H9 (cell line): ENCODE measurements at regions not wholly inside any gene's neighbourhood (a gene's known extent, or its start where the extent isn't known, plus 50 kb on each side); places are given as distances from the start of the nearest gene placed in this dataset.

ENCODE experiments used
- DNase-seq: peaks from one replicate; pipeline ENCODE4 v3.0.0-alpha.2; 2017
- H2AFZ ChIP-seq: one replicate; pipeline ENCODE4 v1.6.1; 2013; ENCODE audit warnings: mild to moderate bottlenecking, low read length, control low read depth, moderate library complexity
- H2AK5ac ChIP-seq: 2 replicates; pipeline ENCODE4 v1.6.1; 2013; ENCODE audit warnings: low read length, control low read depth, mixed read lengths; ENCODE audit not compliant: insufficient read length
- H2BK120ac ChIP-seq: one replicate; pipeline ENCODE4 v1.6.1; 2013; ENCODE audit warnings: low read depth, mild to moderate bottlenecking, low read length, control low read depth, inconsistent platforms; ENCODE audit not compliant: poor library complexity, severe bottlenecking
- H2BK12ac ChIP-seq: 2 replicates; pipeline ENCODE4 v1.6.1; 2013; ENCODE audit warnings: low read length, control low read depth, mixed read lengths, low read depth; ENCODE audit not compliant: insufficient read length
- H2BK15ac ChIP-seq: 2 replicates; pipeline ENCODE4 v1.6.1; 2013; ENCODE audit warnings: low read depth, low read length, control low read depth
- H2BK20ac ChIP-seq: one replicate; pipeline ENCODE4 v1.6.1; 2013; ENCODE audit warnings: low read depth, mild to moderate bottlenecking, low read length, control low read depth, inconsistent platforms; ENCODE audit not compliant: poor library complexity, severe bottlenecking
- H2BK5ac ChIP-seq: 2 replicates; pipeline ENCODE4 v1.6.1; 2013; ENCODE audit warnings: low read length, control low read depth, mixed read lengths; ENCODE audit not compliant: insufficient read length
- H3K14ac ChIP-seq: 2 replicates; pipeline ENCODE4 v1.6.1; 2013; ENCODE audit warnings: low read length, control low read depth; ENCODE audit not compliant: insufficient read depth
- H3K18ac ChIP-seq: 2 replicates; pipeline ENCODE4 v1.6.1; 2013; ENCODE audit warnings: low read depth, mild to moderate bottlenecking, mixed read lengths, low read length, control low read depth; ENCODE audit not compliant: insufficient read length
- H3K23ac ChIP-seq: 2 replicates; pipeline ENCODE4 v1.6.1; 2013; ENCODE audit warnings: low read length, control low read depth, mixed read lengths, low read depth; ENCODE audit not compliant: insufficient read length
- H3K23me2 ChIP-seq: 2 replicates; pipeline ENCODE4 v1.6.1; 2013; ENCODE audit warnings: low read depth, mild to moderate bottlenecking, mixed read lengths, low read length, control low read depth; ENCODE audit not compliant: insufficient read length, poor library complexity, severe bottlenecking
- H3K27ac ChIP-seq: 2 replicates; pipeline ENCODE4 v1.5.1; 2013; ENCODE audit warnings: low read length, control low read depth, mixed read lengths, low read depth; ENCODE audit not compliant: insufficient read length
- H3K27me3 ChIP-seq: 2 replicates; pipeline ENCODE4 v1.6.1; 2013; ENCODE audit warnings: low read length, control low read depth, inconsistent platforms; ENCODE audit not compliant: insufficient read depth
- H3K4ac ChIP-seq: 2 replicates; pipeline ENCODE4 v1.6.1; 2013; ENCODE audit warnings: low read depth, mild to moderate bottlenecking, control low read depth, inconsistent platforms, low read length, moderate library complexity
- H3K4me1 ChIP-seq: 2 replicates; pipeline ENCODE4 v1.6.1; 2013; ENCODE audit warnings: low read length, control low read depth, inconsistent platforms; ENCODE audit not compliant: insufficient read depth
- H3K4me2 ChIP-seq: 2 replicates; pipeline ENCODE4 v1.6.1; 2013; ENCODE audit warnings: low read length, control low read depth, mixed read lengths; ENCODE audit not compliant: insufficient read length, insufficient read depth
- H3K56ac ChIP-seq: 2 replicates; pipeline ENCODE4 v1.6.1; 2013; ENCODE audit warnings: low read depth, mild to moderate bottlenecking, mixed read lengths, low read length, control low read depth; ENCODE audit not compliant: insufficient read length
- H3K79me1 ChIP-seq: 2 replicates; pipeline ENCODE4 v1.6.1; 2013; ENCODE audit warnings: low read depth, mild to moderate bottlenecking, moderate library complexity, low read length, control low read depth, inconsistent platforms; ENCODE audit not compliant: insufficient read depth, poor library complexity, severe bottlenecking
- H3K79me2 ChIP-seq: 2 replicates; pipeline ENCODE4 v1.6.1; 2013; ENCODE audit warnings: low read length, control low read depth, inconsistent platforms; ENCODE audit not compliant: insufficient read depth
- H3K9ac ChIP-seq: 2 replicates; pipeline ENCODE4 v1.6.1; 2013; ENCODE audit warnings: low read length, control low read depth, mixed read lengths; ENCODE audit not compliant: insufficient read length; ENCODE audit errors: extremely low read depth
- H3K9me3 ChIP-seq: one replicate; pipeline ENCODE4 v1.6.1; 2013; ENCODE audit warnings: low read depth, low read length, inconsistent platforms; ENCODE audit not compliant: control insufficient read depth
- H3T11ph ChIP-seq: one replicate; pipeline ENCODE4 v1.6.1; 2013; ENCODE audit warnings: mild to moderate bottlenecking, low read length, control low read depth, inconsistent platforms
- H4K20me1 ChIP-seq: one replicate; pipeline ENCODE4 v1.6.1; 2013; ENCODE audit not compliant: control insufficient read depth, insufficient read length, insufficient read depth
- H4K5ac ChIP-seq: 2 replicates; pipeline ENCODE4 v1.6.1; 2013; ENCODE audit warnings: low read depth, mild to moderate bottlenecking, mixed read lengths, low read length, control low read depth; ENCODE audit not compliant: insufficient read length
- H4K8ac ChIP-seq: replicated peaks from 2 replicates; pipeline ENCODE4 v1.6.1; 2013; ENCODE audit warnings: low read length, control low read depth, mixed read lengths, low read depth; ENCODE audit not compliant: insufficient read length
- H4K91ac ChIP-seq: 2 replicates; pipeline ENCODE4 v1.6.1; 2013; ENCODE audit warnings: low read depth, mild to moderate bottlenecking, moderate library complexity, mixed read lengths, low read length, control low read depth; ENCODE audit not compliant: insufficient read length
- H3K27ac Mint-ChIP-seq, 3 experiments: 2 replicates in 2 of 3; 3 replicates in 1 of 3; pipeline ENCODE4 v1.8.0; 2020 to 2021; ENCODE audit warnings: mixed read lengths in 3 of 3, mild to moderate bottlenecking in 1 of 3, moderate library complexity in 1 of 3
- H3K27me3 Mint-ChIP-seq: 2 replicates; pipeline ENCODE4 v1.8.0; 2021; ENCODE audit warnings: low read depth, mild to moderate bottlenecking, moderate library complexity, mixed read lengths
- H3K36me3 Mint-ChIP-seq, 3 experiments: 2 replicates in 2 of 3; 3 replicates in 1 of 3; pipeline ENCODE4 v1.8.0; 2020 to 2021; ENCODE audit warnings: low read depth in 3 of 3, mixed read lengths in 3 of 3; ENCODE audit not compliant: insufficient read depth in 1 of 3
- H3K4me1 Mint-ChIP-seq, 2 experiments: 2 replicates each; pipeline ENCODE4 v1.8.0; 2020; ENCODE audit warnings: mixed read lengths in 2 of 2
- H3K4me3 Mint-ChIP-seq, 2 experiments: 2 replicates in 1 of 2; 3 replicates in 1 of 2; pipeline ENCODE4 v1.8.0; 2020 to 2021; ENCODE audit warnings: mild to moderate bottlenecking in 2 of 2, mixed read lengths in 2 of 2, moderate library complexity in 1 of 2
- H3K9me3 Mint-ChIP-seq, 2 experiments: 2 replicates in 1 of 2; 3 replicates in 1 of 2; pipeline ENCODE4 v1.8.0; 2020; ENCODE audit warnings: mild to moderate bottlenecking in 2 of 2, mixed read lengths in 2 of 2, moderate library complexity in 1 of 2
- WGBS: extraction: QIAGEN DNeasy Blood & Tissue Kit; methylation state at CpG from one replicate; pipeline ENCODE4 v1.1.7; 2013; ENCODE audit warnings: missing lambda C conversion rate, low lambda C conversion rate, mixed read lengths; ENCODE audit not compliant: insufficient read length; ENCODE audit errors: extremely low coverage; 5-methylcytosine and 5-hydroxymethylcytosine counted together
- TF ChIP-seq, protein P1 (sequence below): fragments of 200-600 bp; sonication (generic); conservative IDR thresholded peaks from 3 replicates; pipeline ENCODE4 v1.8.0; 2021; ENCODE audit warnings: antibody characterized with exemption, mild to moderate bottlenecking

DNA sequence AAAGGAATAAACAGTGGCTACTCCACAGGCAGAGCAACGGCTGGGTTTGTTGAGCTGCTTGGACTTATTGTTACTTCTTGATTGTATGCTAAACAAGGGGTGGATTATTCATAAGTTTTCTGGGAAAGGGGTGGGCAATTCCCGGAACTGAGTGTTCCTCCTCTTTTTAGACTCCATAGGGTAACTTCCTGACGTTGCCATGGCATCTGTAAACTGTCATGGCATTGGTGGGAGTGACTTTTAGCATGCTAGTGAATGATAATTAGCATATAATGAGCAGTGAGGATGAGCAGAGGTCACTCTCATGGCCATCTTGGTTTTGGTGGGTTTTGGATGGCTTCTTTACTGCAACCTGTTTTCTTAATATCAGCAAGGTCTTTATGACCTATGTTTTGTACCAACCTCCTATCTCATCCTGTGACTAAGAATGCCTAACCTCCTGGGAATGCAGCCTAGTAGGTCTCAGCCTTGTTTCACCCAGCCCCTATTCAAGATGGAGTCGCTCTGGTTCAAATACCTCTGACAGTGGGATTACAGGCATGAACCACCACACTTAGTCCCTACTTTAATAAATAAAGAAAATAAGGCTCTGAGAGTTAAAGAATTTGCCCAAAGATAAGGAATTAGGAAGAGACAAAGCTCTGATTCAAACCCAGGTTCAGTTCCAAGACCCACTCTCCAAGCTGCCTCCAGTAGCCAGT lies 65.6 kb upstream of the CLMP start:
- Histone ChIP-seq H2BK120ac (no peak overlapping the region), H3T11ph (no peak overlapping the region), H3K79me2 (no peaks in the 10 kb centered on the region), H3K9ac (no peak overlapping the region), H2AK5ac (no peak overlapping the region), H3K4me2 (no peak overlapping the region), H4K8ac (no peak overlapping the region), H3K79me1 (no peaks in the 10 kb centered on the region), H3K56ac (no peak overlapping the region), H3K18ac (no peak overlapping the region), H3K23me2 (peaks cover 4% of the 10 kb centered on the region), H2BK5ac (no peak overlapping the region), H3K14ac (no peak overlapping the region), H4K91ac (no peak overlapping the region), H2BK20ac (no peak overlapping the region), H2BK12ac (no peak overlapping the region), H3K4ac (no peak overlapping the region), H4K20me1 (peaks cover 2% of the 10 kb centered on the region), H3K9me3 (peaks cover 16% of the 10 kb centered on the region), H3K4me1 (no peaks in the 10 kb centered on the region), H4K5ac (no peak overlapping the region), H2BK15ac (no peak overlapping the region), H3K27ac (no peak overlapping the region), H3K27me3 (no peaks in the 10 kb centered on the region), H2AFZ (no peak overlapping the region), H3K23ac (no peak overlapping the region)
- Mint-ChIP-seq H3K4me1 (peaks cover 5 to 14% of the 10 kb centered on the region in 2 experiments), H3K9me3 (peaks cover 27 to 32% of the 10 kb centered on the region in 2 experiments), H3K4me3 (no peak overlapping the region), H3K27ac (no peak overlapping the region), H3K27me3 (peaks cover 20% of the 10 kb centered on the region), H3K36me3 (peaks cover 6 to 21% (median 16%) of the 10 kb centered on the region in 3 experiments; a peak in 5 of 7 replicates)
- no peak for DNase-seq
- WGBS = no CpG with 5 or more reads among the region's 4 CpGs
- TF ChIP-seq, protein P1, sequence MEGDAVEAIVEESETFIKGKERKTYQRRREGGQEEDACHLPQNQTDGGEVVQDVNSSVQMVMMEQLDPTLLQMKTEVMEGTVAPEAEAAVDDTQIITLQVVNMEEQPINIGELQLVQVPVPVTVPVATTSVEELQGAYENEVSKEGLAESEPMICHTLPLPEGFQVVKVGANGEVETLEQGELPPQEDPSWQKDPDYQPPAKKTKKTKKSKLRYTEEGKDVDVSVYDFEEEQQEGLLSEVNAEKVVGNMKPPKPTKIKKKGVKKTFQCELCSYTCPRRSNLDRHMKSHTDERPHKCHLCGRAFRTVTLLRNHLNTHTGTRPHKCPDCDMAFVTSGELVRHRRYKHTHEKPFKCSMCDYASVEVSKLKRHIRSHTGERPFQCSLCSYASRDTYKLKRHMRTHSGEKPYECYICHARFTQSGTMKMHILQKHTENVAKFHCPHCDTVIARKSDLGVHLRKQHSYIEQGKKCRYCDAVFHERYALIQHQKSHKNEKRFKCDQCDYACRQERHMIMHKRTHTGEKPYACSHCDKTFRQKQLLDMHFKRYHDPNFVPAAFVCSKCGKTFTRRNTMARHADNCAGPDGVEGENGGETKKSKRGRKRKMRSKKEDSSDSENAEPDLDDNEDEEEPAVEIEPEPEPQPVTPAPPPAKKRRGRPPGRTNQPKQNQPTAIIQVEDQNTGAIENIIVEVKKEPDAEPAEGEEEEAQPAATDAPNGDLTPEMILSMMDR = no peak
